Lung (tissue), 11 donors: ENCODE measurements at regions not wholly inside any gene's neighbourhood (a gene's known extent, or its start where the extent isn't known, plus 50 kb on each side); places are given as distances from the start of the nearest gene placed in this dataset.

ENCODE experiments used
- ATAC-seq: fragments of 200-7000 bp; cut with Tn5 transposase; one replicate; pipeline ENCODE4 v1.9.1; 2020; ENCODE audit warnings: moderate number of reproducible peaks; ENCODE audit not compliant: insufficient read depth, low FRiP score
- DNase-seq, 3 donors: peaks; one replicate each; pipeline ENCODE4 v3.0.0-alpha.2; 2013 to 2017
- H3K27ac ChIP-seq, 2 donors: one replicate each; pipeline ENCODE4 v1.5.1; 2013; ENCODE audit warnings: mild to moderate bottlenecking in 2 of 2, moderate library complexity in 2 of 2, control low read depth in 1 of 2, inconsistent platforms in 1 of 2, low read depth in 1 of 2, low read length in 1 of 2
- H3K27me3 ChIP-seq, 3 donors: one replicate each; pipeline ENCODE4 v1.5.1; 2013; ENCODE audit warnings: low read length in 2 of 3; ENCODE audit not compliant: control insufficient read depth in 3 of 3, insufficient read depth in 3 of 3
- H3K36me3 ChIP-seq, 4 donors: one replicate each; pipeline ENCODE4 v1.5.1; 2013; ENCODE audit warnings: low read length in 4 of 4, mild to moderate bottlenecking in 1 of 4, moderate library complexity in 1 of 4; ENCODE audit not compliant: control insufficient read depth in 4 of 4, insufficient read depth in 4 of 4
- H3K4me1 ChIP-seq, 5 donors: one replicate each; pipeline ENCODE4 v1.5.1; 2013; ENCODE audit warnings: low read length in 5 of 5, mild to moderate bottlenecking in 2 of 5, moderate library complexity in 1 of 5; ENCODE audit not compliant: control insufficient read depth in 5 of 5, insufficient read depth in 5 of 5
- H3K4me3 ChIP-seq: one replicate; pipeline ENCODE4 v1.5.1; 2013; ENCODE audit warnings: mild to moderate bottlenecking, control low read depth, moderate library complexity
- H3K9ac ChIP-seq, 2 donors: one replicate each; pipeline ENCODE4 v1.5.1; 2013; ENCODE audit warnings: low read length in 2 of 2, control low read depth in 1 of 2; ENCODE audit not compliant: insufficient read depth in 1 of 2
- H3K9me3 ChIP-seq, 4 donors: one replicate each; pipeline ENCODE4 v1.5.1; 2013; ENCODE audit warnings: low read length in 3 of 4, mild to moderate bottlenecking in 1 of 4, moderate library complexity in 1 of 4; ENCODE audit not compliant: control insufficient read depth in 4 of 4, insufficient read depth in 3 of 4
- CTCF ChIP-seq: IDR thresholded peaks from 2 replicates; pipeline ENCODE4 v1.5.1; 2012; ENCODE audit warnings: mild to moderate bottlenecking; ENCODE audit errors: control extremely low read depth, extremely low read depth
- WGBS, 2 donors: extraction: QIAGEN DNeasy Blood & Tissue Kit; methylation state at CpG; one replicate each; pipeline ENCODE4 v1.1.7; 2013; 5-methylcytosine and 5-hydroxymethylcytosine counted together
- donor health status: control.
- donor health status: control.
- donor health status: Bipolar disorder and iron deficiency.
- donor health status: healthy.
- donor health status: DM: yes; HTN: yes; CAD: no.

GRCh38 chr7:54354436-54354835, 187.7 kb upstream of the VSTM2A start:
- no peak overlapping the region for H3K9ac ChIP-seq
- H3K4me3 ChIP-seq, result no peak overlapping the region
- DNase-seq (no peak), ATAC-seq (no peak)
- no peaks in the 10 kb centered on the region for H3K27me3 ChIP-seq
- WGBS, 2 donors, result 78 to 86% methylated on average over 8 of the region's 8 CpGs
- TF ChIP-seq CTCF, result no peak
- no peaks in the 10 kb centered on the region for H3K4me1 ChIP-seq
- no peak overlapping the region for H3K27ac ChIP-seq
- H3K9me3 ChIP-seq, result peaks cover 0 to 2% (median 0%) of the 10 kb centered on the region in 4 donors
- no peaks in the 10 kb centered on the region for H3K36me3 ChIP-seq

GRCh38 chr7:54355842-54356241, 186.3 kb upstream of the VSTM2A start:
- DNase-seq (no peak), ATAC-seq (no peak)
- Histone ChIP-seq H3K27ac (no peak overlapping the region), H3K4me3 (no peak overlapping the region), H3K9ac (no peak overlapping the region), H3K27me3 (no peaks in the 10 kb centered on the region), H3K4me1 (no peaks in the 10 kb centered on the region), H3K9me3 (peaks cover 0 to 2% (median 0%) of the 10 kb centered on the region in 4 donors), H3K36me3 (no peaks in the 10 kb centered on the region)
- 66 to 72% methylated on average over 1 of the region's 1 CpG for WGBS, 2 donors
- TF ChIP-seq CTCF, result no peak

- no peak for TF ChIP-seq CTCF
- Histone ChIP-seq H3K9ac (no peak overlapping the region), H3K27ac (no peak overlapping the region), H3K27me3 (no peaks in the 10 kb centered on the region), H3K4me3 (no peak overlapping the region), H3K4me1 (no peaks in the 10 kb centered on the region), H3K36me3 (no peaks in the 10 kb centered on the region), H3K9me3 (peaks cover 0 to 3% (median 0%) of the 10 kb centered on the region in 4 donors)
- WGBS, 2 donors, result 59 to 66% methylated on average over 6 of the region's 6 CpGs
- ATAC-seq, result no peak
- DNase-seq, result no peak
Observed at GRCh38 chr7:54360075-54360840, 181.9 kb upstream of the VSTM2A start.

- DNase-seq (no peak), ATAC-seq (no peak)
- Histone ChIP-seq H3K4me1 (no peaks in the 10 kb centered on the region), H3K9ac (no peak overlapping the region), H3K9me3 (no peaks in the 10 kb centered on the region), H3K4me3 (no peak overlapping the region), H3K27ac (no peak overlapping the region), H3K27me3 (no peaks in the 10 kb centered on the region), H3K36me3 (no peaks in the 10 kb centered on the region)
- 78 to 86% methylated on average over 1 of the region's 1 CpG for WGBS, 2 donors
- no peak for TF ChIP-seq CTCF
Observed at GRCh38 chr7:54390565-54390964, 151.6 kb upstream of the VSTM2A start.
